ENCODE measurements at regions not wholly inside any gene's neighbourhood (a gene's known extent, or its start where the extent isn't known, plus 50 kb on each side); places are given as distances from the start of the nearest gene placed in this dataset.

GRCh38 chr1:234851450-234852438 is 241.8 kb upstream of the IRF2BP2 start:
- TF ChIP-seq RAD21 (IDR thresholded peaks at IDR 0.05; ENCODE audit: low read depth) (no peak), FOXM1 (IDR thresholded peaks at IDR 0.05; ENCODE audit: borderline replicate concordance, low read depth) (no peak), USF1 (IDR thresholded peaks at IDR 0.05) (no peak), REST (IDR thresholded peaks at IDR 0.05; ENCODE audit: low read depth) (no peak), EP300 (IDR thresholded peaks at IDR 0.05; ENCODE audit: borderline replicate concordance) (no peak), TAF1 (IDR thresholded peaks at IDR 0.05; ENCODE audit: low read depth) (no peak)
